ENCODE measurements at regions not wholly inside any gene's neighbourhood (a gene's known extent, or its start where the extent isn't known, plus 50 kb on each side); places are given as distances from the start of the nearest gene placed in this dataset.

DNA sequence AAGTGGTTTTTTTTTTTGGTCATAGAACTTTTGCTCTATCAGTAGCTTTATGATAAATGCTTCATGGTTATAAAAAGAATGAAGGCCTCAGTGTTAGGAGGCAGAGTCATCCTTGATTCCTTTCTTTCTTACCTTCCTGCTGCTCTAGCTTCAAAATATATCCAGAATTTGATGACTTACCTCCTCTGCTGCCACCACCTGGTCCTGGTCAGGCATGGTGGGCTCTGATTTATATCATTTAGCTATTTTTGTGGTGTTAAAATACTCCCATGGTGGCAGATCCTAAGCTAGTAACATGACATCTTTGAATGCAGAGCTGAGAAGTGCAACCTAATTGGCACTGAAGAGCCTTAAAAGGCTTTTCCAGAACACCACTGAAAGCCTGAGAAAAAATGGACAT, 508.8 kb upstream of the CDH8 start:
- DNase-seq: no peak
- no peaks in the 10 kb centered on the region for H3K36me3 Mint-ChIP-seq (ENCODE audit: low read depth)
- peaks cover 41% of the 10 kb centered on the region for H3K9me3 Mint-ChIP-seq
- no peak overlapping the region for H3K4me3 Mint-ChIP-seq
- TF ChIP-seq, protein P1, sequence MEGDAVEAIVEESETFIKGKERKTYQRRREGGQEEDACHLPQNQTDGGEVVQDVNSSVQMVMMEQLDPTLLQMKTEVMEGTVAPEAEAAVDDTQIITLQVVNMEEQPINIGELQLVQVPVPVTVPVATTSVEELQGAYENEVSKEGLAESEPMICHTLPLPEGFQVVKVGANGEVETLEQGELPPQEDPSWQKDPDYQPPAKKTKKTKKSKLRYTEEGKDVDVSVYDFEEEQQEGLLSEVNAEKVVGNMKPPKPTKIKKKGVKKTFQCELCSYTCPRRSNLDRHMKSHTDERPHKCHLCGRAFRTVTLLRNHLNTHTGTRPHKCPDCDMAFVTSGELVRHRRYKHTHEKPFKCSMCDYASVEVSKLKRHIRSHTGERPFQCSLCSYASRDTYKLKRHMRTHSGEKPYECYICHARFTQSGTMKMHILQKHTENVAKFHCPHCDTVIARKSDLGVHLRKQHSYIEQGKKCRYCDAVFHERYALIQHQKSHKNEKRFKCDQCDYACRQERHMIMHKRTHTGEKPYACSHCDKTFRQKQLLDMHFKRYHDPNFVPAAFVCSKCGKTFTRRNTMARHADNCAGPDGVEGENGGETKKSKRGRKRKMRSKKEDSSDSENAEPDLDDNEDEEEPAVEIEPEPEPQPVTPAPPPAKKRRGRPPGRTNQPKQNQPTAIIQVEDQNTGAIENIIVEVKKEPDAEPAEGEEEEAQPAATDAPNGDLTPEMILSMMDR (IDR thresholded peaks at IDR 0.05): no peak
- H3K27me3 Mint-ChIP-seq (ENCODE audit: insufficient read depth): no peaks in the 10 kb centered on the region
- H3K4me1 Mint-ChIP-seq (ENCODE audit: low read depth): no peaks in the 10 kb centered on the region
- H3K27ac Mint-ChIP-seq: no peak overlapping the region

DNA sequence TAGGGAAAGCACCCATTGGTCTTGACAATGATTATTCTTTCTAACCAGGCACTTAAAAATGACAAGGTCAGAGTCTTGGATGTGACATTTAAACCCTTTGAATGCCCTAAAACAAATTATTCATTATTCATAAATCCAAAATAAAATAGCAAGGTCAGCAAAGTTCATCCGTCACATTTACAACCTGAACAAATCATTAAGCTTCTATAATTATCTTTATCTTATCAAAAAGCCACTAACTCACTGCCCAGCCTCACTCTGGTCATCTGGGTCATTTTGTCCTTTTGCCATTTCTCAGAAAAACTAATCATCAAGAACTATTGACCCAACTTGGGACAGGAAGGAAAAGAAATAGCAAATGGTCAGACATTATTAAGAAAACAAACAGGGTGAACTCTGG, 507.3 kb upstream of the CDH8 start:
- Mint-ChIP-seq H3K9me3 (peaks cover 39% of the 10 kb centered on the region), H3K4me3 (no peak overlapping the region), H3K27me3 (ENCODE audit: insufficient read depth) (no peaks in the 10 kb centered on the region), H3K27ac (no peak overlapping the region), H3K36me3 (ENCODE audit: low read depth) (no peaks in the 10 kb centered on the region), H3K4me1 (ENCODE audit: low read depth) (no peaks in the 10 kb centered on the region)
- TF ChIP-seq, protein P1 (IDR thresholded peaks at IDR 0.05): no peak
- no peak for DNase-seq

DNA sequence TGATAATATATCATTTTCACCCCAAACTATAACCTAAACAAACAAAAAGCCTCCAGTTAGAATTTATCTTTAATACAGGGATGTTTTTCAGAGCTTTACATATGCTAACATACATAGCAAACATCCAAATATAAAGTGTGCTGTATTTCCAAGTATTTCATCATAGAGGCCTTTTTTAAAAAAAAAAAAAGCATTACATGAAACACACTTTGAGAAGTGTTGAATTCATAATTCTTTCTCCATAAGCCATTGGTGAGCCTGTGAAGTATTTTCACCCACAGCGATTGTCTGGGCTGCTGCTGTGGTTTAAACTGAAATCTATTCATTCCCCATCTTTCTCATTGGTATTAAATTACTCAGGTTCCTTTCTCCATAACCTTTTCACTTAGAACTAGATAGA, 503.4 kb upstream of the CDH8 start:
- Mint-ChIP-seq H3K4me3 (no peak overlapping the region), H3K27ac (no peak overlapping the region), H3K36me3 (ENCODE audit: low read depth) (no peaks in the 10 kb centered on the region), H3K27me3 (ENCODE audit: insufficient read depth) (no peaks in the 10 kb centered on the region), H3K9me3 (peaks cover 42% of the 10 kb centered on the region), H3K4me1 (ENCODE audit: low read depth) (no peaks in the 10 kb centered on the region)
- no peak for DNase-seq
- TF ChIP-seq, protein P1 (IDR thresholded peaks at IDR 0.05): no peak

DNA sequence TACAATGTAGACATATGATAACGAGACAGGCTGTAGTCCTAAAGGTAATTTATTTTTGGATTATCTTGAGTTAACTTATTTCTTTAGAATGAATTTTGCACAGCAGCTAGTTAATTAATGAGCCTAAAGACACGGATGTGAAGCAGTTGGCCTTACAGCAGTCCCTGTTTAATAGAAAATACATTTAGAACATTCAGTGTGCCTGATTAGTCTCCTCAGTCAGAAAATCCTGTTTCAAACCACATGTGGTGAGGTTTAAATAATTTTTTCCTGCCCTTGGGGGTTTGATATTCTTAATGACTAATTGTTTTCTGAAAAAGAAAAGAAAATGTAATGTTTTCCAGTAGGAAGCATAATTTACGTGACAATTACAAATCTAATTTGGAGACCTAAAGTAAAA, 494.2 kb upstream of the CDH8 start:
- H3K4me3 Mint-ChIP-seq: no peak overlapping the region
- no peak overlapping the region for H3K27ac Mint-ChIP-seq
- peaks cover 39% of the 10 kb centered on the region for H3K9me3 Mint-ChIP-seq
- H3K36me3 Mint-ChIP-seq (ENCODE audit: low read depth): no peaks in the 10 kb centered on the region
- no peak for DNase-seq
- H3K4me1 Mint-ChIP-seq (ENCODE audit: low read depth): no peaks in the 10 kb centered on the region
- H3K27me3 Mint-ChIP-seq (ENCODE audit: insufficient read depth): peaks cover 1% of the 10 kb centered on the region; the same call in 1 of the 2 replicates
- TF ChIP-seq, protein P1 (IDR thresholded peaks at IDR 0.05): no peak

DNA sequence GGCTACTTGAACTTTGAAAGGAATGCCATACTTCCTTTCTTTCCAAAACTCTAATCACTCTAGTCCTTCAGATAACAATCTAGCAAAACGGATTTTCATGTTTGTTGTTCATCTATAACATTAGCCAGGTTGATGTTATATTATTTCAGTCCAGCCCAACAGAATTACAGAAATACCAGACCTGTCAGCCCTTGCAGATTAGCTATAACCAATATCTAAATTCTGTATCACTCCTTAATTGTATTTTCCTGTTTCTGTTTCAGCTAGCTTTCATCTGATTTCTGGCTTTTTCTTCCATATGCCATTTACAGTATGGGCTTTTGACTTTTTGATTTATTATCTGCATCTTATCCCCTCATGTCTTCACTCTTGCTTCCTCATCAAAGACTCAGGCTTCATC, 479.8 kb upstream of the CDH8 start:
- Mint-ChIP-seq H3K4me1 (ENCODE audit: low read depth) (no peaks in the 10 kb centered on the region), H3K4me3 (no peak overlapping the region), H3K27ac (no peak overlapping the region), H3K36me3 (ENCODE audit: low read depth) (no peaks in the 10 kb centered on the region), H3K27me3 (ENCODE audit: insufficient read depth) (no peaks in the 10 kb centered on the region), H3K9me3 (peaks cover 31% of the 10 kb centered on the region)
- TF ChIP-seq, protein P1 (IDR thresholded peaks at IDR 0.05): no peak
- DNase-seq: no peak

DNA sequence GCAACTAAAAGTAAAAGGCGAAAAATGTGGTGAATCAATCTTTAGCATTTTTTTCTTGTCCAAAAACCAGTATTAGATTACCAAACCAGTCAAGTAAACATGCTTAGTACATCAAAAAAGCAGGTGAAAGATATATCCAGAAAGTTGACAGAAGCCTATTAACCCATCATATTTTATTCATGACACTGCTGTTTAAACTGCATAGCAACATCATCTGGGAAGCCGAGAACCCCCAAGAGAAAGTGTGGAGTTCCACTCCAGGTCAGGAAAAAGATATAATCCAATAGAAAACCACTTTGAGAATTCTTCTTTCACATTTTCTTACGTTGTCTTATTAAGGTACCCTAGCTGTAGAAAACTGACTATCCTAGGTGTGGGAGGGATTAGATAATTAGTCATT, 466.8 kb upstream of the CDH8 start:
- Mint-ChIP-seq H3K4me3 (no peak overlapping the region), H3K36me3 (ENCODE audit: low read depth) (no peaks in the 10 kb centered on the region), H3K4me1 (ENCODE audit: low read depth) (no peaks in the 10 kb centered on the region), H3K27ac (no peak overlapping the region), H3K9me3 (peaks cover 48% of the 10 kb centered on the region), H3K27me3 (ENCODE audit: insufficient read depth) (no peaks in the 10 kb centered on the region; the same call in 1 of the 2 replicates)
- TF ChIP-seq, protein P1 (IDR thresholded peaks at IDR 0.05): no peak
- DNase-seq: no peak

Measured in HFFc6 (cell line).